ENCODE measurements at regions not wholly inside any gene's neighbourhood (a gene's known extent, or its start where the extent isn't known, plus 50 kb on each side); places are given as distances from the start of the nearest gene placed in this dataset.

- TF ChIP-seq CTCF (IDR thresholded peaks at IDR 0.05) (no peak), POLR2A (IDR thresholded peaks at IDR 0.05) (no peak)
Observed at GRCh38 chr4:164648849-164649212, 105.1 kb upstream of the SMIM31 start.

Data from heart left ventricle (tissue), 13 donors.